HG02852 (cell line): ENCODE measurements at regions not wholly inside any gene's neighbourhood (a gene's known extent, or its start where the extent isn't known, plus 50 kb on each side); places are given as distances from the start of the nearest gene placed in this dataset.

Source experiments
- ATAC-seq: cut with Tn5 transposase; IDR thresholded peaks from one replicate; pipeline ENCODE4 v1.9.1; 2021; ENCODE audit warnings: mild to moderate bottlenecking, moderate library complexity; ENCODE audit not compliant: unreplicated experiment

GRCh38 chr11:43545610-43546009 lies 134.9 kb upstream of the HSD17B12 start:
- ATAC-seq, result no peak

GRCh38 chr11:43546561-43547429 lies 133.7 kb upstream of the HSD17B12 start:
- ATAC-seq, result no peak

DNA sequence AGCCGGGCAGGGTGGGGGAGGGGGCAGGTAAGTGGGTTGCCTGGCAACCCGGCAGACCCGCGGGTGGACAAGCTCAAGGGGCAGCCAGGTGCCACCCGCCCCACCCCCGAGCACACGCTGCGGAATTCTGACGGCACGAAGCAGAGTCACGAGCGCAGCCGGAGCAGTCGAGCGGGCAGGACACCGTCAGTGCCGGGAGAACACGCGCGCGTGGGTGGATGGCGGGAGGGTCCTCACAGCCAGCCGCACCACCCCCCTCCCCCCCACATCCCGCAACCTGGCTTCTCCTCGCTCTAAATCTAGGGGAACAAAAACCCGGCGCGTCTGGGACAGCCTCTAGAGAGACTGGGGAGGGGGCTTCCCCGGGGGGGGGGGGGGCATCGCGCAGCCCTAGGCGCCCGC lies 133.1 kb upstream of the HSD17B12 start:
- no peak for ATAC-seq

GRCh38 chr11:43547889-43548381 lies 132.6 kb upstream of the HSD17B12 start:
- no peak for ATAC-seq

DNA sequence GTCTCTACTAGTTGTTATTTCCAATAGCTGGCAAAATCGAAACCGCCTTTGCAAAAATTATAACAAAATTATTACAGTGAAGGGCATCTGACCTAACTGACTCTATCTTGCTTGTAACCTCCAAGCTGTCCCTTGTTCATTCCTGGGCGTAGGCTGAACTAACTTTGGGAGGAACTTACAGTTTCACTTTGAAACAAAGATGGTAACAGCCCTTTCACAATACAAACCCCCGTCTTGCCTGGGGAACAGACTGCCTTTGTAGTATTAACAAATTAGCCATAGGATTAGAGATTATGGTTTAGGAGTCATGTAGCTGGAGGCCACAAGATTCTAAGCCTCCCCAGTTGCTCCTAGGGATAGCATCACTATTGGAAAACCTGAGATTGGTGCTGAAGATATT lies 131.6 kb upstream of the HSD17B12 start:
- no peak for ATAC-seq

DNA sequence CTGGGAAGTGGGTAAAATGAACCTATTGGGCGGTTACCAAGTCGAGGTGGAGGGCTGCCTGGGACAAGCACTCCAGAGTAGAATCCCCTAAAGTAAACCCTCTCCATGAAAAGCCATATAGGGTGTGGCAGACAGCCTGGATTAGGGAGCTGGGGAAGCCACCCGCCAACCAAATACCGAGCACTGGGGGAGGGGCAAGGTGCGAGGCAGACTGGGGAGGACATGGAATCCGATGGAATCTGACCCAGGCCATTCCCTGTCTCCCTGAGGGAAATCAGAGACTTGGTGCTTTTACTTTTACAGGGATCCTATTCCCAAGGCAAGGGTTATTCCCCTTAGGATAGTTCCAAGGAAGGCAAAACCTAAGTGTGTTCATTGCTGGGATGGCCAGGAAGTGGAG lies 130.9 kb upstream of the HSD17B12 start:
- no peak for ATAC-seq

DNA sequence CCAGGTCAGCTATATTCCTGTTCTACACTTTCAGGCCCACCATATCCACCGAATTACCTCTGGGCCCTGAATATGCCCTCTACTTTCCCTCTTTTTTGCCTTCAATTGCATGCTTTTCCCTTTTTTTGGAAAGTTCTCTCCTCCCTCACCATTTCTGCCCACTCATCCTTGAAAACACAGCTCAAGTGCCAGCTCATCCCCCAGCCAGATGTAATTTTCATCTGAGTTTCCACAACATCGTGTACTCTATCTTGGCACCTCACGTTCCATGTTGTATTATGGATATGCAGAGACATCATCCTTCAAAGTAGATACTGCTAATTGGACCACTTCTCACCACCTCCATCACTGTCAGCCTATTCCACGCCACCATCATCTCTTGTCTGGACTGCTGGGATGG lies 129.8 kb upstream of the HSD17B12 start:
- no peak for ATAC-seq

DNA sequence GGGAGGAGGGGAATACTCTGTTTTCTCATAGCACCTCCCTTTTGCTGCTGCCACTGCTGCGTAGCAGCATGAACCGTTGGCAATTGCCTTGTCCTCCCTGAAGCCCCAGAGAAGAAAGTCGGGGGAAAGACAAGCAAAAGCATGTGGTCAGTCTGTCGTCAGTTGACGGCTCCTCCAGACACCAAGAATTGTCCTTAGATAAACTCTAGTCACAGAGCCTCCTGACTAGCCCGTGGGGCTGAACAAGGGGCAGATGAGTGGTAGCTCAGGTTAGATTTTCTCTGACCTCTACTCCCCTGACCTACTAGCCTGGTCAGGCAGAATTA lies 126.4 kb upstream of the HSD17B12 start:
- ATAC-seq, result no peak

- ATAC-seq, result no peak
Measured at GRCh38 chr11:43555186-43555585, 125.4 kb upstream of the HSD17B12 start.

DNA sequence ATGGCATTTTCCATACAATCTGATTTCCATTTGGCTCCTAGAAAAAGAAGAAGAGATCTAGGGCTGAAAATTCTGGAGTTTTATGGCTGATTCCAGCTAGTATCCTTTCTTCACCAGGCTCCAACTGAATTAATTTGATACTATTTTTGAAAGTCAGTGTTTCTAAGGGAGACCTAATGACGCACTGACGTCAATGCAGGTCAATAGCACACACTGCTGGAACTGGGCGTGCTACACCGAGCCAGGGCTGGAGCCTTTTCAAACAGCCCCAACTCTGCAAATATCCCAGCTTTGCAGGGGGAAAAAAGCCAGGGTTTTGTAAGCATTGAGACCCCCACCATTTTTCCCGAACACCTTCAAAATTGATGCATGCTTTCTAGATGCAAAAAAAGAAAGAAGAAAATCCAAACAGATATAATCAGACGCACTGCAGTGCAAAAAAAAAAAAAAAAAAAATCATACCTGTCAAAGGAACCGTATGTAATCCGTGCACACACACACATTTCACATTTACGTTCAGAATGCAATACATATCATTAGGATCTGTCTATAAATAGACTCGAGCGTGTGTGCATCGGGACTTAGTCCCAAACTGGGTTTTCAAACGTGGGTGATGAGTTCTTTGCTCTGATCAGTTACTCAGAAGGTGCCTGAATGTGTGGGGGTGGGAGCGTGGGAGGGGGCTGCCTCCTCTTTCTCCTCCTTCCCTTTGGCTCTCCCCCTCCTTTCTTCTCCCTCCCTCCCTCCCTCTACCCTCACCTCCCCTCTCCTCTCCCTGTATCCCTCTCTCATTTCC lies 124.5 kb upstream of the HSD17B12 start:
- no peak for ATAC-seq

DNA sequence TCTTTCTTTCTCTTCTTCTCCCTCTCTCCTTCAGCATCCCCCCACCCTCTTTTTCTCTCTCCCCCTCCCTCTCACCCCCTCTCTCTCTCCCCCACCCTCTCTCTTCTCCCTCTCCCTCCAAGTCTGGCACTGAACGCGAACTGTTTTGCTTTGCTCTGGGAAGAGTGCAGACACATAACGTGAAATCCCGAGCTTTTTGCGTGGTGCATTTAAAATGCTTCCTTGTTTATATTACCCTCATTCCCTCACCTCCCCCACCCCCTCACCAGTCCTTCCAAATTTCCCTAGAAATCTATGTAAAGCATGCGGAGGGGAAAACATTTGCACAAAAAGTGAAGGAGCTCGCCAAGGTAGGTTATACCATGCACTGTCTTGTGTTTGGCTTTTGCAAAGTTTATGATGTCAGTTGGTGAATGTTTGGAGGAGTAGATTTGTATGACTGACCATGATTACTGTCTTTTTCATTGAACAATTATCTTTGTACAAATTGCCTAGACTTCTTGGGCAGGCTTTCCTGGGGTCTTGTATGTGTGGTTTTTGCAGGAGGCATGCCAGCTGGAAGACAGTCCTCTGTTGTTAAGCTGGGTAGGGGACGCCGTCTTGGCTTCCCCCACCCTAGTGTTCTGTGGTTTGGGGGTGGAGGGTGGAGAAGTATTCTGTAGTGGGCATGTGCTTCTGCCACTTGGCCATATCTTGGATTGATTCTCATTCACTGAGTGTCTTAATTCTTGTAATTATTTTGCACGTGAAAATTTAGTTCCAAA lies 123.7 kb upstream of the HSD17B12 start:
- ATAC-seq, result no peak

DNA sequence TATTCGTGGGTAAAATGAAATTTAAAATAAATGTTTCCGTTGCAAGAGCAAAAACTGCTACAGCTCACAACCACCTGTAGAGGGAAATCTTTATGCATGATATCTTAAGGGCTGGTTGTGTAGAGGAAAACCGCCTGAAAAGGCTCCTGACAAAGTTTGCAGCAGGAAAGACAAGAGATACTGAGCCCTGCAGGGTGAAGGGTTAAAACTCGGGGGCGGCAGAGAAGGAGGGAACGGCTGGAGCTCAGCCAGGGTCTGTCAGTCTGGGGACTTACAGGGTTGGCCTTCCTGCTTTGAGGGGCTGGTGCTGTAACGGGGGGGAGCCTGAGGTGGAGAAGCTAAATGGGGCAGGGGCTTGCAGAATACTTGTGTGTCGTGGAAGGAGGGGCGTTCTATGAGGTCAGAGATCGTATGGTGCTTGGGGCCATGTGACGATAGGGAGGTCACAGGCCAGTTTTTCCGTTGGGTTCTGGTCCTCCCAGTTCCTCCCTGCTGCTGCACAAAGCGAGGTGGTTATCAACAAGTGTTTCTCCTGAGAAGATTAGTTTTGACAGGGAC lies 122.9 kb upstream of the HSD17B12 start:
- no peak for ATAC-seq

DNA sequence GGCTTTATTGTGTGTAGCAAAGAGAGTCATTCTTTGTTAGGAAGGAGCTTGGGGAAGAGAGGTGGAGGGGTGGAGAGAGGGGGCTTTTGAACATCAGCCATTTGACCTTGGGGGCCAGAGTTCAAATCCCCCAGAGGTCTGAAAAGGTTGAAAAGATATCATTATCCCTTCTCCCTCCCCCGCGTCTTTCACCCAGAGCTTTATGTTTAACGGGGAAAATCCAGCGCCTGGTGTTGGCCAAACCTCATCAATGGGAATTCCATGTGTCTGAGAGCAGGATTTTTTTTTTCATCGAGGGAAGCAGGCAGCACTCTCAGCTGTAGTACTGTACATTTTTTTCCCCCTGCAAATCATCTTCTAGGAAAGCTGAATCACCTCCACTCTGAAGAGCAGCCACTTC lies 122.4 kb upstream of the HSD17B12 start:
- ATAC-seq, result no peak

DNA sequence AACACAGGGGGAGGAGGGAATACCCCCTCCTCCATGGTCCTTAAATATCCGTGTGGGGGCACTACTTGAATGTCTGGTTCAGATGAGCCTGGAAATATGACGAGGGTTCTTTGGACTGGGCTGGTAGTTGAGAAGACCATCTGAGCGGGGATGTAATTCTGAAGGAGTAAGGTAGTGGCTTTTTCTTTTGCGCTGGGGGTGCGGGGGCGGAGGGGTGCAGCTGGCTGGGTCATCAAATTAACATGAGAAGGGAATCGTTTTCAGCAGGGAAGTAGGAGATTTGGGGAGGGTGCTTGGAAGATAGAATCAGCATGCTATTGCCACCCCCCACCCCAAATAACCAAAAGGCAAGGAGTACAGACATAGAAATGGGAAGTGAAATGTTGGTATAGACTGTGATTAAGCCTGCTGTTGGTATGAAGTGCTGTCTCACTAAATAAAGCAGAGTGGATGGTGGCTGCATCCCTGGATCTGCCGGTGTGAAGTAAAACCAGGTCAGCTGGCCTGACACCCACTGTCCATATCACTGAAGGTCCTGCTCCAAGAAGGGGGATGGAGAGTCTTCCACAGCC lies 121.9 kb upstream of the HSD17B12 start:
- no peak for ATAC-seq

DNA sequence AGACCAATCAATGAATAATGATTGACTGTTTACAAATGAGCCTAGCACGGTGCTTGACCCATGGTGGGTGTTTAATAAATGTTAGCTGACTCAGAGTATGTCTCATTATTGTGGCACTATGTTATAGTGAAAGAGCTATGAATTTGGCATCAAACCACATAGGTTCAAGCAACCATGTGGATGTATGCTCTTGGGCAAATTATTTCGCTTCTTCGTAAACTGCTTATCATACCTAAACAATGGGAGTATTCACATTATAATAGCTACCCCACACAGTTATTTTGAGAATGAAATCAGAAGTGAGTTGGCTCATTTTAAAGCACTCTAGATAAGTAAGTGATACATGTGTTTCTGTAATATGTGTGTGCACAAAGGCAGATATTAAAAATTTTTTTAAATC lies 118.7 kb upstream of the HSD17B12 start:
- ATAC-seq, result no peak

- ATAC-seq, result peak; percentile 73
Measured at GRCh38 chr11:43567396-43567975, 113.1 kb upstream of the HSD17B12 start.

DNA sequence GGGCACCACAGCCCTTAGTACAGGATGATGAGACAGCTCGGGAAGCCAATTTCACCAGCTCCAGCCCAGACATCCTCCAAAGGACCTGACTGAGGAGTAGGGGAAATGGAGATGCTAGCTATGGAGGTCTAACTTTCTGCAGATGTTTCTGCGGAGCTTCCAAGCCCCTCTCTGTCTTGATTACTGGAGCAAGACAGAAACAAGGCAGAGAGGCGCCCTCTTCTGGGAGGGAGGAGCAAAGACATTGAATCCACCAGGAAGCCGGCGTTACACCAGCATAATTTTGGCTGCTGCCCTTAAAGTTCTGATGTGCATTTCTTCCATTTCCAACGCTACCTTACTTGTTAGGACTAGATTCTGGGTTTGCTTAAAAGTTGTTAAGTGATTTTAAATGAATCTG lies 107.3 kb upstream of the HSD17B12 start:
- no peak for ATAC-seq

DNA sequence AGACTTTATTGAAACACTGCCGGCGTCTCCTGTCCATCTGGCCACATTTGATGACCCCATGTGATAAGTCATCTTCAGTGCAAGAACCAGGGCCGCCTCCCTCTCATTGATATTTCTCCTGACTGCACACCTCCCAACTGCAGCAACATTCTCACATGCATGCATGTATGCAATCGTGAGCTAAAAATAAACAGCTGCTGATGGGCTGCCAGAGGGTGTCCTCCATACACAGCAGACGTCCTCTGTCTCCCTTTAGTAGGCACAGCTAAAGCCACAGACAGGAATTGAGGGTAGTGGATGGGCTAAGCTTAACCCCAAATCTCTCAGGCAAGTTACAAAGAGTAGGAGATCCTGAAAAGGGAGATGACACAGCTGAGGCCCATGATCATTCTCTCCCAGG lies 106.7 kb upstream of the HSD17B12 start:
- no peak for ATAC-seq

- ATAC-seq, result no peak
Measured at GRCh38 chr11:43574411-43574810, 106.1 kb upstream of the HSD17B12 start.
